ENCODE measurements at regions not wholly inside any gene's neighbourhood (a gene's known extent, or its start where the extent isn't known, plus 50 kb on each side); places are given as distances from the start of the nearest gene placed in this dataset.

DNA sequence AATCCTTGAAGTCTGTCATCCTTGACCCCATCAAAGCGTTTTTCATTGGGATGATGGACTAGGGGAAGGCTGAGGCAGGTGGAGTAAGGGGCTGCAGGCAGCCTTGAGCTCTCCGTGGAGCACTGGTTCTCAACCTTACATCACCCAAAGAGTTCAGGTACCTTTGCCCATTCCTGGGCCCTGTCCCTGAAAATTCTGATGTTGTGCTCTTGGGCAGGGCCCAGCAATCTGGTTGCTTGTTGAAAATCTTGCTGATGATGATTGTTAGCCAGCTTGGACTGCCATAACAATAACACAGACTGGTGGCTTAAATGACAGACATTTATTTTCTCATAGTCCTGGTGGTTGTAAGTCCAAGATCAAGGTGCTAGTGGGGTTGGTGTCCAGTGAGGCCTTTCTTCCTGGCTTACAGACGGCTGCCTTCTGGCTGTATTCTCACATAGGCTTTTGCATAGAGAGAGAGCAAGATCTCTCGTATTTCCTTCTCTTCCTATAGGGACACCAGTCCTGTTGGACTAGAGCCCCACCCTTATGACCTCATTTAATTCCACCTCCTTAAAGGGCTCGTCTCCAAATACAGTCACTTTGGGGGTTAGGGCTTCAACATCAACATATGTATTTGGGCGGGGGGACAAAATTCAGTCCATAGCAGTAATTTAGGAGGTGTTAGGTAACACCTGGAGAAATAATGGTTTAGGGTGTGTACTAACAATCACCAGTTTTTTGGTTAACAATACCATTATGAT lies 104.9 kb downstream of the PLEKHG1 start:
- no peak for DNase-seq (ENCODE audit: low spot score)

GRCh38 chr6:150705392-150705791 lies 105.7 kb downstream of the PLEKHG1 start:
- in situ Hi-C loops (cut with HindIII; ENCODE audit: low sequenced_read_pairs), result no loop called here
- no peak for DNase-seq (ENCODE audit: low spot score)

More for the DNA sequence above, 104.9 kb downstream of the PLEKHG1 start:
- in situ Hi-C loops (cut with HindIII; ENCODE audit: low sequenced_read_pairs), result no loop called here

GRCh38 chr6:150710236-150710635 lies 110.6 kb downstream of the PLEKHG1 start:
- in situ Hi-C loops (cut with HindIII; ENCODE audit: low sequenced_read_pairs), result no loop called here
- DNase-seq (ENCODE audit: low spot score), result no peak

DNA sequence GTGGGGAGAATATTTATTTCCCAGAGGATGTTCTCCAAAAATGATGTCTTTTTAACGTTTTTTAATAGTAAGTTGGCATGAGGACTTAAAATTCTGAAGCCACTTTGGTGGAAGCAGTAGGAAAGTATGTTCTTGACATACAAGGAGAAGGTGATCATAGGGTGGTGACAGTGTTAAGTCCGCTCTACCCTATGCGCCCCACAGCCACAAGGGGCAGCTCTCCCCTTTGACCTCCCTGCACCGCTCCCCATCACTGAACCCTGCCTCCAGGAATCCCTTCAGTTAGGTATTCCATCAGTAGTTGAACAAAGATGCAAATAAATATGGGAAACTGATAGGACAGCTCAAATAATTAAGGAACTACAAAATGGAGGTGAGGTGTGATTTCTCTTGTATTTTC lies 111.4 kb downstream of the PLEKHG1 start:
- in situ Hi-C loops (cut with HindIII; ENCODE audit: low sequenced_read_pairs), result no loop called here
- no peak for DNase-seq (ENCODE audit: low spot score)

GRCh38 chr6:150711584-150712504 lies 112.2 kb downstream of the PLEKHG1 start:
- in situ Hi-C loops (cut with HindIII; ENCODE audit: low sequenced_read_pairs), result no loop called here
- DNase-seq (ENCODE audit: low spot score), result no peak

DNA sequence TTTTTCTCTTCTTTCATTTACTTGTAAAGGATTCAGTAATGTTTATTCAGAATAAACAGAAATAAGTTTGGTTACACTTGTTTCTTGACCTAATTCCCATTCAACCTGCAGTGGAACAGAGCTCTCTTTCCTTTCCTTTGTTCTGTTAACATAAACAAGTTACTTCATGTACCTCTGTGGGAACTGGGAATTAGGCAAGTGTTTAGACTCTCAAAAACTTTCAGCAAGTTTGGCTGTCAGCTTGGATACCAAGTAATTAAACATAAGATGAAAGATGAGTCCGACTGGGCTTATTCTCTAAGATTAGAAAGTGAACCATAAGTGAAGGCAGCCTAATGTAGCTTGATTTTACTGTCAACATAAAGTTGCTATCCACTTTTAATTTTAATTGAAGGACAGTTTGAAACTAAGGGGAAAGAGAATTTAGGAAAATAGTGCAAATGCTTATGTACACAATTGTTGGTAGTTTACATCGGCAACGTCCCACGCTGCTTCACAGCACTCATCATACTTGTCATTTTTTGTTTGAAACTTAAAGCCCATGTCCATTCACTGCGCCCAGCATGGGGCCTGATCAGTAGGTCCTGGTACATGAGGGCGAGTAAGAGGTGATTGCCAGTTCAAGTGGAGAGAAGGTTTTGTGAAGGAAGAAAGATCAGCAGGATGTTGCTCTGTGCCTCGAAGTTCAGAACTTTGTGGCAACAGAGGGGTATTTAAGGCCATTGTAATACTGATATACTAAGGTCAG lies 113.0 kb downstream of the PLEKHG1 start:
- DNase-seq (ENCODE audit: low spot score), result no peak
- in situ Hi-C loops (cut with HindIII; ENCODE audit: low sequenced_read_pairs), result no loop called here

GRCh38 chr6:150713487-150713886 lies 113.8 kb downstream of the PLEKHG1 start:
- no peak for DNase-seq (ENCODE audit: low spot score)
- in situ Hi-C loops (cut with HindIII; ENCODE audit: low sequenced_read_pairs), result no loop called here

DNA sequence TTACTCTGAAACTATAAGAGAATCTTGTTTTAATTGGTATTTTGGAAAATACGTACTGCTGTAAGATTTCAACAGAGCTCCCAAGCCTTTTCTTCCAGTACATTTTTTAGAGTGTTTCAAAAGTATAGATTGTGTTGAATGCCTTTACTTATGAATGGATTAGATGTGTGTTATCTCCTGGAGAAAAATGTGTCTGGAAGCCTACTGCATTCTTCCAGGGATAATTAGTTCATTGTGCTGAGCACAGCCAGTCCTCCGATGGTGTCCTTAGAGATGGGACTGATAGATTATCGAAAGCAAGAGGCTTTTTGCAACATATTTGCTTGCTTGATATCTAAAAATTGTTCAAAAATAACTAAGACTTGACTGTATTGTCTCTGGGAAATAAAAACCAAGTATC lies 114.2 kb downstream of the PLEKHG1 start:
- in situ Hi-C loops (cut with HindIII; ENCODE audit: low sequenced_read_pairs), result no loop called here

GRCh38 chr6:150715133-150715532 lies 115.4 kb downstream of the PLEKHG1 start:
- no peak for DNase-seq (ENCODE audit: low spot score)
- in situ Hi-C loops (cut with HindIII; ENCODE audit: low sequenced_read_pairs), result no loop called here

More for the DNA sequence above, 114.2 kb downstream of the PLEKHG1 start:
- no peak for DNase-seq (ENCODE audit: low spot score)

DNA sequence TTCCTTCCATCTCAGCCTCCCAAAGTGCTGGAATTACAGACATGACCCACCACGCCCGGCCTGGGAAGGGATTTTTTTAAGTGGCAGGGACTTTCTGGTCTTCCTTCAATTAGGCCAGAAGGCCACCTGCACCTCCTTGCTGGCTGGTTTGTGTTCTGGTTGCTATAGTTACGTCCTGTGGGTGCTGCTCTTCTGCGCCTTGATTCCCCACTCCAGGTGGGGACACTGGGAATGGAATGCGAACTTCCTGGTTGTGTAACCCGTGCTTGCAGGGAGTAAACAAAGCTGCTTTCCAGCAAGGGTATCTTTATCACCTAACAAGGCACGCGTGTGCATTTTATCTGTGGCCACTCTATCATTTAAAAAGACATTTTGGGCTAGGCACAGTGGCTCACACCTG lies 117.7 kb downstream of the PLEKHG1 start:
- no peak for DNase-seq (ENCODE audit: low spot score)
- in situ Hi-C loops (cut with HindIII; ENCODE audit: low sequenced_read_pairs), result no loop called here

GRCh38 chr6:150719099-150719766 lies 119.5 kb downstream of the PLEKHG1 start:
- no peak for DNase-seq (ENCODE audit: low spot score)
- in situ Hi-C loops (cut with HindIII; ENCODE audit: low sequenced_read_pairs), result no loop called here

DNA sequence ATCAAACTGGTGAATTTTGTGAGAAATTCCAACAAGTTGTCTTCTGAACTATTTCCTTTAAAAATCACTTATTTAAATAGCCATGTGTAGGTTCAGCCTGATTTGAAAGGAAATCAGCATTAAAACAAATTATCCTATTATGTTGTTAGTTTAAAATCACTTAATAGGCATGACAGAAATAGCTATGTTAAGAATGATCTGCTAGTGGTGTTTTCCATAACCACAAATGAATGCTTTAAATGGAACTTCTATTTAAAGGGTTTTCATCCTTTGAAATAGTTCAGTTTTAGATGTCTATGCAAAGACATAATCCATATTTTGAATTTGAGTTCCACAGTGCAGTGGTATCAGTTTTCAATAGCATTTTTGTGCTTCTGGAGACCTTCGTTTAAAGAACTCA lies 120.1 kb downstream of the PLEKHG1 start:
- DNase-seq (ENCODE audit: low spot score), result no peak
- in situ Hi-C loops (cut with HindIII; ENCODE audit: low sequenced_read_pairs), result no loop called here

DNA sequence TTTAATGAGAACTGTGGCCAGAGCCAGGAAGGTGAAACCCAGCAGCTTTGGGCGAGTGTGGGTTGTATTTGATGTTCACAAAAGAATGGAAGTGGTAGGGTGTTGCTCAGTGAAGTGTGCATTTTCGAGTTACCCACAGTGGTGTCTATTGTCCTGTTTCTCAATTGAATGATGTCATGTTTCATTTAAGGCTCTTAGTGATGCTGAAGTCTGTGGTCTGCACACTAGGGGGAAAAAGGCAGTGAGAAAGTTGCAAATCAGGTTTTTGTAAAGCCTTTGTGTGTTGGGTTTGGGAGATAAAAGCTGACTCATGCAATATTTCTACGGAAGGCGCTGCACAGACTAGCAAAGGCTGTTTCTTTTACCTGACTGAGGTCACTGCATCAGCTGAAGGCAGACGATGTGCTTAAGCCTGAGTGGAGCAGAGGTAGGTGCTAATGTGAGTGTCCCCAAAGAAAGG lies 121.1 kb downstream of the PLEKHG1 start:
- DNase-seq (ENCODE audit: low spot score), result no peak
- in situ Hi-C loops (cut with HindIII; ENCODE audit: low sequenced_read_pairs), result no loop called here

DNA sequence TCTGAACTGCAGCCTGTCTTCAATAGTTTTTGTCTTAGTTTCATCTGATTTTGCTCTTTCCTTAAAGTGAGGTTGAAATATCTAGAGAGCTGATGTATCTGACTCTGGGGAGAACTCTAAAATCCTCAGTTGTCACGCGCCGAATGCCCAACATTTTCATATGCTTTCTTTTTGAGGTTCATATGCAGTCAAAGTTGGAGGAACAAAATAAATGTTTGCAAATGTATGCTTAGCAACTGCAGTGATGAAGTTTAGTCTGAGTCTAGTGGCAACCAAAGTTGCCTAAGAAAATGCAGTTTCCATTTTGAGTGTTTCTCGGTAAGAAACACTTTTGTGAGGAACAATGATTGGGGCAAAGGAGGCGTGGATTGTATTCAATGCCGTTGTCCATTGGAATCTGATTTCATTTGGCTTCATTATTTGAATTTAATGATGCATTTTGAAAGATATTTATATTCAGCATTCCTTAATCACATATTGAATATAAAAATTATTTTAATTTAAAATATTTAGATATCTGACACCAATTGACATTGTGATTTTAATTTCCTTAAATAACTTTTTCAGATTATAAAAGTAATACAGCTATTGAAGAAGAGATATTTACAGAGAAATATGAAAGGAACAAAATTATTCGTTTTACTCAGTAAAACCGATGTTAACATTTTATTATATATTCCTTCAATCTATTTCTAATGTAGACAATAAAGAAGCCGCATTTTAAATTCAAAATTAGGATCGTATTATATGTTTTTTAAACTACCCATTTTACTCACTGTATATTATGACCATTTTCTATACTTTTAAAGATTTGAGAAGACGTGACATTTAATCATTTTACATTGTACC lies 122.0 kb downstream of the PLEKHG1 start:
- in situ Hi-C loops (cut with HindIII; ENCODE audit: low sequenced_read_pairs), result no loop called here

DNA sequence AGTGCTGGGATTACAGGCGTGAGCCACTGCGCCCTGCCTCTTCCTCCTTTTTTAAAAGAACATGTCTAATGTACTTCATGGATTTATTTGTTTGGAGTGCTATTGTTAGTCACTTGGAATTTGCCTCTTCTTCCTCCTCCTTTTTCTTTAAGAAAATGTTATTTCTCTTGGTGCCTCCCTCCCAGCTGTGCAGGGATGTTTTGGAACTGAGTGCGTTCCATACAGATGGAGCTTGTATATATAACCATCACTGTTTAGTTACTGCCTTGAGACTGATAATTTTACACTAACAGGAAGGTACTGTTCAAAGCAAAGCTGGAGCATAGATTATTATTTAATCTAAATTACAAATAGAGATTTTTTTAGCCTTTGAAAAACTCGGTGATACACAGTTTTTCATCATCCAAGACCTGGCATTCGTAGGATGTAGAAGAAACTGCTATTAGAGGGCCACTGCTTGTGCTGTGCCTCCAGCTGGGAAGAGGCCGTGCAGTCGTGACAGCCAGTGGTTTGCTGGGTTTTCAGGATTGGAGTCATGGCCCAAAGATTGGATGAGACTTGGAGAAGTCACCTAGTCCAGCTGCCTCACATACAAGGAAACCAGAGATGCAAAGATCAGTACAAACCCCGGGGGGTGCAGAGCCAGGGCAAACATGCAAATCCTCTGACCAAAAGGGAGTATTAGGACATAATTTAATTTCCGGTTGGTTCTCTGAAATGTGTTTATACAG lies 123.1 kb downstream of the PLEKHG1 start:
- DNase-seq (ENCODE audit: low spot score), result no peak
- in situ Hi-C loops (cut with HindIII; ENCODE audit: low sequenced_read_pairs), result no loop called here

More for the DNA sequence above, 122.0 kb downstream of the PLEKHG1 start:
- no peak for DNase-seq (ENCODE audit: low spot score)

DNA sequence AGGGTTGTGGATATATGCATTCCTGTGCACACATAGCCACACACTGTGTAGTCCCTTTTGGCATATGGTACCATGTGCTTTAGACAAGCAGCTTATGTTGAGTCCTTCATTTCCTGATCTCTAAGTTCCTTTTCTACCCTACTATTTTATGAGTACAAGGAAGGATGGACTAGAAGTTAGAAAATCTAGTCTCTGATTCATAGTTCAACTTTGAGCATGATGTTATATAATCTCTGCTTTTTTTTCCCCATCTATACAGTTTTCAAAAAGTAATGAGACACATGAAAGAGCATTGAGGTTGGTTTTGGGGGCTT lies 123.6 kb downstream of the PLEKHG1 start:
- in situ Hi-C loops (cut with HindIII; ENCODE audit: low sequenced_read_pairs), result no loop called here
- no peak for DNase-seq (ENCODE audit: low spot score)

- in situ Hi-C loops (cut with HindIII; ENCODE audit: low sequenced_read_pairs), result no loop called here
- DNase-seq (ENCODE audit: low spot score), result no peak
Observed at GRCh38 chr6:150723857-150724256, 124.2 kb downstream of the PLEKHG1 start.

DNA sequence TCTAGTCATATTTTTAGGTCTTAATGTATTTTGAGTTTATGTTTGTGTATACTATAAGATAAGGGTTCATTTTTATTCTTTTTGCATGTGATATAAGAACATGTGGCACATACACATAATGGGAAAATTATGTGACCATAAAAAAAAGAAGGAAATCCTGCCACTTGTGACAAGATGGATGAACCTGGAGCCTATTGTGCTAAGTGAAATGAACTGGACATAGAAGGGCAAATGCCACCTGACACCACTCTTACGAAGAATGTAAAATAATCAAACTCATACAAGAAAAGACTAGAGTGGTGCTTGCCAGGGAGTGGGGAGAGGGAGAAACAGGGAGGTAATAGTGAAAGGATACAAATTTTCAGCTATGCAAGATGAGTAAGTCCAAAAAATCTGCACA lies 126.1 kb downstream of the PLEKHG1 start:
- in situ Hi-C loops (cut with HindIII; ENCODE audit: low sequenced_read_pairs), result no loop called here
- no peak for DNase-seq (ENCODE audit: low spot score)

Measured in G401 (cell line).